ES-I3 (cell line): ENCODE measurements at regions not wholly inside any gene's neighbourhood (a gene's known extent, or its start where the extent isn't known, plus 50 kb on each side); places are given as distances from the start of the nearest gene placed in this dataset.

Source experiments
- H3K36me3 ChIP-seq: 2 replicates; pipeline ENCODE4 v1.6.1; 2013; ENCODE audit warnings: mild to moderate bottlenecking, low read length, control low read depth, moderate library complexity; ENCODE audit not compliant: insufficient read depth
- H3K4me1 ChIP-seq: 2 replicates; pipeline ENCODE4 v1.6.1; 2013; ENCODE audit warnings: mild to moderate bottlenecking, control low read depth, low read length; ENCODE audit not compliant: insufficient read depth
- H3K9ac ChIP-seq: 2 replicates; pipeline ENCODE4 v1.6.1; 2013; ENCODE audit warnings: low read depth, mild to moderate bottlenecking, low read length, moderate library complexity
- H3K9me3 ChIP-seq: 2 replicates; pipeline ENCODE4 v1.6.1; 2013; ENCODE audit warnings: mild to moderate bottlenecking, low read length, moderate library complexity; ENCODE audit not compliant: control insufficient read depth, insufficient read depth

GRCh38 chr9:99436616-99437015, 214.5 kb downstream of the SEC61B start:
- Histone ChIP-seq H3K9me3 (no peaks in the 10 kb centered on the region), H3K9ac (no peak overlapping the region), H3K4me1 (peaks cover 8% of the 10 kb centered on the region), H3K36me3 (no peaks in the 10 kb centered on the region)

GRCh38 chr9:99437145-99437544, 215.1 kb downstream of the SEC61B start:
- no peak overlapping the region for H3K9ac ChIP-seq
- peaks cover 8% of the 10 kb centered on the region for H3K4me1 ChIP-seq
- H3K36me3 ChIP-seq = no peaks in the 10 kb centered on the region
- no peaks in the 10 kb centered on the region for H3K9me3 ChIP-seq

GRCh38 chr9:99438596-99438995, 216.5 kb downstream of the SEC61B start:
- Histone ChIP-seq H3K36me3 (no peaks in the 10 kb centered on the region), H3K4me1 (peaks cover 4% of the 10 kb centered on the region), H3K9me3 (no peaks in the 10 kb centered on the region), H3K9ac (no peak overlapping the region)

GRCh38 chr9:99441829-99442228, 219.7 kb downstream of the SEC61B start:
- H3K4me1 ChIP-seq = no peaks in the 10 kb centered on the region; the same call in 1 of the 2 replicates
- H3K9ac ChIP-seq = no peak overlapping the region
- H3K36me3 ChIP-seq = no peaks in the 10 kb centered on the region
- no peaks in the 10 kb centered on the region for H3K9me3 ChIP-seq

- Histone ChIP-seq H3K9ac (no peak overlapping the region), H3K36me3 (no peaks in the 10 kb centered on the region), H3K4me1 (no peaks in the 10 kb centered on the region; the same call in 1 of the 2 replicates), H3K9me3 (no peaks in the 10 kb centered on the region)
These were observed 223.3 kb downstream of the SEC61B start for GRCh38 chr9:99445371-99445891.

- Histone ChIP-seq H3K9ac (no peak overlapping the region), H3K4me1 (no peaks in the 10 kb centered on the region; the same call in 1 of the 2 replicates), H3K36me3 (no peaks in the 10 kb centered on the region), H3K9me3 (no peaks in the 10 kb centered on the region)
These were observed 223.8 kb downstream of the SEC61B start for GRCh38 chr9:99445920-99446319.

- Histone ChIP-seq H3K9me3 (no peaks in the 10 kb centered on the region), H3K4me1 (peaks cover 5% of the 10 kb centered on the region; the same call in 1 of the 2 replicates), H3K9ac (no peak overlapping the region), H3K36me3 (no peaks in the 10 kb centered on the region)
These were observed 225.9 kb downstream of the SEC61B start for GRCh38 chr9:99447951-99448350.

GRCh38 chr9:99449726-99450125, 227.6 kb downstream of the SEC61B start:
- no peaks in the 10 kb centered on the region for H3K9me3 ChIP-seq
- peaks cover 5% of the 10 kb centered on the region; the same call in 1 of the 2 replicates for H3K4me1 ChIP-seq
- no peaks in the 10 kb centered on the region for H3K36me3 ChIP-seq
- no peak overlapping the region for H3K9ac ChIP-seq

- no peaks in the 10 kb centered on the region for H3K36me3 ChIP-seq
- no peak overlapping the region for H3K9ac ChIP-seq
- no peaks in the 10 kb centered on the region for H3K9me3 ChIP-seq
- peaks cover 5% of the 10 kb centered on the region; the same call in 1 of the 2 replicates for H3K4me1 ChIP-seq
These were observed 229.1 kb downstream of the SEC61B start for GRCh38 chr9:99451112-99451606.

GRCh38 chr9:99457406-99457805, 235.3 kb downstream of the SEC61B start:
- Histone ChIP-seq H3K9me3 (no peaks in the 10 kb centered on the region), H3K9ac (no peak overlapping the region), H3K36me3 (no peaks in the 10 kb centered on the region), H3K4me1 (no peaks in the 10 kb centered on the region)

GRCh38 chr9:99457981-99458380, 235.9 kb downstream of the SEC61B start:
- no peaks in the 10 kb centered on the region for H3K9me3 ChIP-seq
- H3K36me3 ChIP-seq = no peaks in the 10 kb centered on the region
- no peaks in the 10 kb centered on the region for H3K4me1 ChIP-seq
- H3K9ac ChIP-seq = no peak overlapping the region

- H3K36me3 ChIP-seq = no peaks in the 10 kb centered on the region
- H3K9ac ChIP-seq = no peak overlapping the region
- no peaks in the 10 kb centered on the region for H3K9me3 ChIP-seq
- H3K4me1 ChIP-seq = no peaks in the 10 kb centered on the region
These were observed 237.8 kb downstream of the SEC61B start for GRCh38 chr9:99459919-99460318.

- H3K9ac ChIP-seq = no peak overlapping the region
- no peaks in the 10 kb centered on the region for H3K36me3 ChIP-seq
- no peaks in the 10 kb centered on the region for H3K4me1 ChIP-seq
- H3K9me3 ChIP-seq = no peaks in the 10 kb centered on the region
These were observed 241.0 kb downstream of the SEC61B start for GRCh38 chr9:99463131-99463530.

GRCh38 chr9:99464568-99464967, 242.5 kb downstream of the SEC61B start:
- Histone ChIP-seq H3K36me3 (no peaks in the 10 kb centered on the region), H3K4me1 (no peaks in the 10 kb centered on the region), H3K9me3 (no peaks in the 10 kb centered on the region), H3K9ac (no peak overlapping the region)

- Histone ChIP-seq H3K9me3 (no peaks in the 10 kb centered on the region), H3K9ac (no peak overlapping the region), H3K4me1 (no peaks in the 10 kb centered on the region), H3K36me3 (no peaks in the 10 kb centered on the region)
These were observed 243.3 kb downstream of the SEC61B start for GRCh38 chr9:99465231-99465907.
